ENCODE measurements at regions not wholly inside any gene's neighbourhood (a gene's known extent, or its start where the extent isn't known, plus 50 kb on each side); places are given as distances from the start of the nearest gene placed in this dataset.
"Not testable (repeated sequence)": the region's sequence is repeated elsewhere in the genome, so short reads cannot be mapped to it uniquely, and the experiment has no call there.

DNA sequence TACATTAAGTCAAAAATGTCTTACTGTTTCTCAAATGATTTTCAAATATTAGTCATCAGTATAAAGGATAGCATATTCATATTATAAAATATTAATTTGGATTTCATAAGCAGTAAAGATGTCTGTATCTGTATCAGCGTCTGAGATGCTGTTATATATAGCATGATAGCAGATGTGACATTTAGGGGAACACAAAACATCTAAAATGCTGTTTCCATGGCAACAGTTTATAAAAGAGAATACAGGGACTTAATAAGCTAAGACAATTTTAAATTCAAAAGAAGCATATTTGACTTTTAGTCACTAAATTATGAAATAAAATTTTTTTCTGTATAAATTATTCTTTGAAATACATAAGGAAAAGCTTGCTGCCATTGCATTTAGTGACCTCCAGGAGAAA, 432.2 kb downstream of the PDGFC start:
- no peak for FAIRE-seq

DNA sequence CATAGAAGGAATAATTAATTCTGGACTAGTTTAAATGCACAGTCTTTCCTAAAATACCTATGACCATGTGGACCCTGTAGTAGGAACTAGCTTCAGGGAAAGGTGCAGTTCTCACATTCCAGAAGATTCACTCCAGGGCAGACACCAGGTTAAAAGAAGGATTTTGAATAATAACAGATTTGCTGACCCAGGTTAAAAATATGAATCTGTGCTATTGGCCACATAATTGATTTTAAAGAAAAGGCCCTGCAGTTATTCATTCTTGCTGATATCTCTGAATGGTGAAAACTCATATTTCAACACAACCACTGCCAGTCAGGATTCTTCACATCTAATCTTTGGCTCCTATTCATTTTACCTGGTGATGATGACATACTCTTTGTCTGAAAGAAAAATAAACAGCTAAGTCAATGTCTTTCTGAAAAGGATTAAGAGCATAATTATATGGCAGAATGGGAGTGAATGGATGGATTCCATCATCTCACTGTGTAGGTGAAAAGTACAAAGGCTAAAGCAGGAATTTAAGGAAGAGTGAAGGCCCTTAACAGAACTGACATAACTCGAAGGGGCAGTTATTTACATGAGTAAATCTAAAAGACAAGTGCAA, 432.8 kb downstream of the PDGFC start:
- FAIRE-seq: no peak

GRCh38 chr4:156538210-156538609, 433.4 kb downstream of the PDGFC start:
- FAIRE-seq: no peak

GRCh38 chr4:156537286-156537685, 434.3 kb downstream of the PDGFC start:
- FAIRE-seq: no peak

GRCh38 chr4:156536661-156537060, 434.9 kb downstream of the PDGFC start:
- no peak for FAIRE-seq

DNA sequence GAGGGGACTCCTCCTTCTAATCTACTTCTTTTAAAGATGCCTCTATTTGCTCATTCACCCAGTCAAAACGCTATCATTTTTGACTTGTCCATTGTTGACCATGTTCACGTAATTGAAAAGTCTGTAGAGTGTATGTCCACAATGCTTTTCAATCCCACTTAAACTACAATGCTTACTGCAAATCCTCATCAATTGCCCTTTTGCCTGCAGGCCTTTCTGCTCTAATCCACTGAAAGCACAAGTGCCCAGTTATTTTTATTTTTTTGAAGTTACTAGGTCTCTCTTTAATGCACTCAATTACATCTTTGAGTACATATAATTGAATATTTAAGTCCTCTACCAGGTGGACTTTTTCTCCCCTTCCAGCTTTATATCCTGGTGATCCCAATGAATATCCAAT, 437.4 kb downstream of the PDGFC start:
- no peak for FAIRE-seq

GRCh38 chr4:156528216-156528615, 443.4 kb downstream of the PDGFC start:
- FAIRE-seq: no peak

GRCh38 chr4:156527237-156527993, 444.2 kb downstream of the PDGFC start:
- no peak for FAIRE-seq

DNA sequence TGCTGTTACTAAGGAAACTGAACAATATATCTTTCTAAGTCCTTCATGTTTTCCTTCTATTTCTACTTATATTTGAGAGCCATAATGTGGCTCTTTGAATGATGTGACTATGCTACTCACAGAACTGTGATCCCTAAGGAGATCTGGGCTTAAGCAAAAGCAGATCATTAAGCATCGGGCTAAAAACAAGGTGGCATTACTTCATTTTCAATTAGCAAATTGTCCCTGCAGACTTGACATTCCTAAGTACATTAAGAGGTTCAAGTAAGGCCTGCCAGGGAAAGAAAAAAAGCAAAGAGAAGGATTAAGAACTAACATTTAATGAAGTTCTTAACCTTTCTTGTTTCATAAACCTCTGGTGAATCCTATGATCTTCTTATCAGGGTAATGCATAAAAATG, 447.6 kb downstream of the PDGFC start:
- no peak for FAIRE-seq

DNA sequence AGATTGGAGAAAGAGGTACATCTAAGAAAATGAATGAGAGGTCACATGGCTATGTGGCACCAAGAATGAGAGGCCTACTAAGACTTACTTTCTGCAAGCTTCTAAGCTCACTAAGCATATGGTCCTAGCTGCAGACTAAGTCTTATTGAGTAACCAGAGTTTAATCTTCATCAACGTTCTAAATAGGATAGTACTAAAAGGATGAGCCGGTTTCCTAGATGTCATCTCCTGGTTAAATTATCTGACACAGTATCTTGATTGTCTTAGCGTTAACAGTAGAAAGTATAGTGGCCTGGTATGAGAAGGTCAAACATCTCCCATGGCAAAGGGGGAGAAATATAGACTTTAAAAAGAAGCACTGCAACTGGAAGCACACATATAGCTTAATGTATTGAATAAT, 448.1 kb downstream of the PDGFC start:
- no peak for FAIRE-seq

GRCh38 chr4:156521631-156522030, 450.0 kb downstream of the PDGFC start:
- FAIRE-seq: no peak

GRCh38 chr4:156517956-156518355, 453.6 kb downstream of the PDGFC start:
- FAIRE-seq: no peak

GRCh38 chr4:156517546-156517945, 454.1 kb downstream of the PDGFC start:
- no peak for FAIRE-seq

- FAIRE-seq: no peak
Measured at GRCh38 chr4:156516698-156517097, 454.9 kb downstream of the PDGFC start.

DNA sequence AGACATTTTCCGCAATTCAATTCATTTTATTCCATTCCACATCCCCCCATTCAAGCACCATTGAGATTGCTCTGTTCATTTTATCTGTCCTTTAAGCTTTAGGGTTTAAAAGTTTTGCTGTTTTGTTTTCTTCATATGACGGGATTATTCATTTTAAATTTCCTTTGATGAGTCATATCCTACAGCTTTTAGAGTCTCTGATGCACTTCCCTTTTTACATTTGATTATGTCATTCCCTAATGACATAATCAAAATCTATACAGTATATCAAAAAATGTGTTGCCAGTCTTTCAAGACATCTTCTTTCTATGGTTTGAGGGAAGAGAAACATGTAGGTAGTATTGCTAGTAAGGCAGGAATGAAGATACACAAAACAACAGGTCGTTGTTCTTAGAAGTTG, 456.3 kb downstream of the PDGFC start:
- no peak for FAIRE-seq

- FAIRE-seq: no peak
Measured at GRCh38 chr4:156512622-156513021, 459.0 kb downstream of the PDGFC start.

DNA sequence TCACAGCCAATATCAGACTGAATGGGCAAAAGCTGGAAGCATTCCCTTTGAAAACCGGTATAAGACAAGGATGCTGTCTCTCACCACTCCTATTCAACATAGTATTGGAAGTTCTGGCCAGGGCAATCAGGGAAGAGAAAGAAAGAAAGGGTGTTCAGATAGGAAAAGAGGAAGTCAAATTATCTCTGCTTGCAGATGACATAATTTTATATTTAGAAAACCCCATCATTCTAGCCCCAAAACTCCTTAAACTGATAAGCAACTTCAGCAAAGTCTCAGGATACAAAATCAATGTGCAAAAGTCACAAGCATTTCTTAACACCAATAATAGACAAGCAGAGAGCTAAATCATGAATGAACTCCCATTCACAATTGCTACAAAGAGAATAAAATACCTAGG, 461.7 kb downstream of the PDGFC start:
- not testable (repeated sequence) for FAIRE-seq

DNA sequence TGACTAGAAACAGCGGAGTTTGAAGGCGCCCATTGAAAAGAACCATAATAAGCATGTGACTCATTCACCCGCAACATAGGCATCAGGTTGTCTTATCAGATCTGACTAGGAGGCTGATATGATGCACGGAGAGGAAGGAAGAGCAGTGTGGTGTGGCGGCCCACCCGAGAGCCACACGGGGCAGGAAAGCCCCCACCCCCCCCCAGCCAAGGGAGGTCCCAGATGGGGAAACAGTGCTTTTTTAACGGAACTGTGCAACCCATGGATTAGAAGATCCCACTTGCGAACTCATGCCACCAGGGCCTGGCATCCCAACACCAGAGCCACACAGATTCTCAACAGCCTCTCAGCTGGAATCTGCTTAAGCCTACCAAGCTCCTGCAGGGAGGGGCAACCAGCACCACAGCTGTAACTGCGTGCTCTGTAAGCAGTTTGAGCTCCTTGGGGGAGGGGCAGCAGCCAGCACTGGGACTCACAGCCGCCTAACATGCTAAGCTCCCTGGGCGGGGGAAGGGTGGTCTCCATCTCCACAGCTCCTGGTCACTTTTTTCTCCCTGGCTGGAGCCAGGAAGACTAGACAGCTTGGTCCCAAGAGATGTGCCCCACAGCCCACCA, 466.2 kb downstream of the PDGFC start:
- FAIRE-seq: no peak

GRCh38 chr4:156503119-156503518, 468.5 kb downstream of the PDGFC start:
- no peak for FAIRE-seq

DNA sequence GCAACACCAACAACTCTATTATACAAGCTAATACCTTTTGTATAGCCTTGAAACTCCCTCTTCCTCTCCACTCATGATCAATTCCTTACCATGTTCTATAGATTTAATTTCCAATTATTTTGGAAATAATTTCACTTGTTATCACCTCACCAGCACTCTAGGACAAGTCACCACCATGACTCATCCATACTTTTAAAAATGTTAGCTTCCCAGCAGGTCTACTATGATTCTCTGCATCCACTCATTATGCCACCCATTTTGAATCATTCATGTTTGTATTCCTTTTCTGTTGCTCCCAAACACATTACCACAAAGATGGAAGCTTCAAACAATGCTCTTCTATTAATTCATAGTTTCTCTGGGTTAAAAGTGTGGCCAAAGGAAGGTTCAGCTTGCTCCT, 469.6 kb downstream of the PDGFC start:
- FAIRE-seq: no peak

- FAIRE-seq: no peak
Measured at GRCh38 chr4:156499684-156500083, 471.9 kb downstream of the PDGFC start.

GRCh38 chr4:156497486-156497885, 474.1 kb downstream of the PDGFC start:
- no peak for FAIRE-seq

GRCh38 chr4:156496797-156497196, 474.8 kb downstream of the PDGFC start:
- FAIRE-seq: no peak

GRCh38 chr4:156495836-156496235, 475.8 kb downstream of the PDGFC start:
- FAIRE-seq: no peak

Data from endometrium (tissue), 2 donors.